ENCODE measurements at regions not wholly inside any gene's neighbourhood (a gene's known extent, or its start where the extent isn't known, plus 50 kb on each side); places are given as distances from the start of the nearest gene placed in this dataset.

DNA sequence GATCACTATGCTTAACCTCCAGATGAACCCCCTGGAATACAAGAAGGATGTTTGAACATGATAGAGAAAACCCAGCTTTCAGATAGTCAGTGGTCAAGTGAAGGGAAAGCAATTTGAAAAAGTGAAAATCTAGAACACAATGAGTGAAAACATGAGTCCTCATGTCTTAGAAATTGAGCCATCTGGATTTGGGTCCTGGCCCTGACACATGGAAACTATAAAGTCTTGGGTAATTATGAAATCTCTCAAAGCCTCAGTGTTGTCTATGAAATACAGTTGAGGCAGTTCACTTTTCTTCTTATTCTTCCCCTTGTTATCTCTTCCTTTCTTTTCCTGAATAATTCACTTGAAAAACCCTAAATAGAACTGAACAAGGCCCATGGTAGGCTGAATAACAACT lies 120.6 kb downstream of the EN1 start:
- Histone ChIP-seq H3K4me1 (no peaks in the 10 kb centered on the region), H3K9me3 (peaks cover 14% of the 10 kb centered on the region; the same call in 1 of the 3 replicates), H3K4me2 (no peak overlapping the region), H3K27ac (no peak overlapping the region), H3K4me3 (no peak overlapping the region)
- FAIRE-seq: no peak
- ChIA-PET CTCF (no interaction called here), POLR2A (no interaction called here)
- no peak for ATAC-seq
- TF ChIP-seq TFCP2L1 (CRISPR knock-in tag; IDR thresholded peaks at IDR 0.05): no peak
- TF ChIP-seq PHF8 (IDR thresholded peaks at IDR 0.05; ENCODE audit: borderline replicate concordance, low read depth): no peak
- TF ChIP-seq NFE2L2 (conservative IDR thresholded peaks at IDR 0.05; ENCODE audit: low read length): no peak
- DNase-seq (ENCODE audit: low read depth in 1 of 2, low spot score in 1 of 2): no peak

DNA sequence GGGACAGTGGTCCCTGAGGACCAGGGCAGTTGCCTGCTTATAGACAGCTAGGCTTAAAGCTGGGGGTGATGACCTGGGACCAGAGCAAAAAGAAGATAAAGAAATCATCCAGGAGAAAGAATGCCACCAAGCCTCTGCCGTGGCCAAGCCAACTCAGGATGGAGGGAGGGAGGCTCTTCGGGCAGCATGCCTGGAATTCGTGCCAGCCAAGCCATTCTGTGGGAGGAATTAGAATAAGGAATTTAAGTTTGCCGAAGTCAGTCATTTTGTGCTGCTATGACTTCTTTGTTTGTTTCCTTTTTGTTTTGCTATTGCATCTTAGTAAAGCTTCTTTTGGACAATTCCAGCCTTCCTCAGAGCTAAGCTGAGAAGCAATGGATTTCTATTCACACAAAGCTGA lies 124.1 kb downstream of the EN1 start:
- no peak for DNase-seq (ENCODE audit: low read depth in 1 of 2, low spot score in 1 of 2)
- ChIA-PET POLR2A (no interaction called here), CTCF (interaction anchor here (0.8 kb wide), 1 partner anchor 158 kb away, joined by 3 read pairs; no protein-coding TSS in a partner anchor)
- H3K9me3 ChIP-seq: peaks cover 16% of the 10 kb centered on the region; the same call in 1 of the 3 replicates
- FAIRE-seq: no peak
- H3K4me2 ChIP-seq: no peak overlapping the region
- H3K4me1 ChIP-seq: no peaks in the 10 kb centered on the region
- no peak overlapping the region for H3K27ac ChIP-seq
- TF ChIP-seq NFE2L2 (conservative IDR thresholded peaks at IDR 0.05; ENCODE audit: low read length) (no peak), POLR2A (IDR thresholded peaks at IDR 0.05; ENCODE audit: low read length) (no peak), EP300 (IDR thresholded peaks at IDR 0.05) (no peak)
- TF ChIP-seq, protein P1, sequence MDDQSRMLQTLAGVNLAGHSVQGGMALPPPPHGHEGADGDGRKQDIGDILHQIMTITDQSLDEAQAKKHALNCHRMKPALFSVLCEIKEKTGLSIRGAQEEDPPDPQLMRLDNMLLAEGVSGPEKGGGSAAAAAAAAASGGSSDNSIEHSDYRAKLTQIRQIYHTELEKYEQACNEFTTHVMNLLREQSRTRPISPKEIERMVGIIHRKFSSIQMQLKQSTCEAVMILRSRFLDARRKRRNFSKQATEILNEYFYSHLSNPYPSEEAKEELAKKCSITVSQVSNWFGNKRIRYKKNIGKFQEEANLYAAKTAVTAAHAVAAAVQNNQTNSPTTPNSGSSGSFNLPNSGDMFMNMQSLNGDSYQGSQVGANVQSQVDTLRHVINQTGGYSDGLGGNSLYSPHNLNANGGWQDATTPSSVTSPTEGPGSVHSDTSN (IDR thresholded peaks at IDR 0.05): no peak
- ATAC-seq: no peak
- H3K4me3 ChIP-seq: no peak overlapping the region
- WGBS (ENCODE audit: missing lambda C conversion rate): 12% methylated on average over 4 of the region's 4 CpGs

DNA sequence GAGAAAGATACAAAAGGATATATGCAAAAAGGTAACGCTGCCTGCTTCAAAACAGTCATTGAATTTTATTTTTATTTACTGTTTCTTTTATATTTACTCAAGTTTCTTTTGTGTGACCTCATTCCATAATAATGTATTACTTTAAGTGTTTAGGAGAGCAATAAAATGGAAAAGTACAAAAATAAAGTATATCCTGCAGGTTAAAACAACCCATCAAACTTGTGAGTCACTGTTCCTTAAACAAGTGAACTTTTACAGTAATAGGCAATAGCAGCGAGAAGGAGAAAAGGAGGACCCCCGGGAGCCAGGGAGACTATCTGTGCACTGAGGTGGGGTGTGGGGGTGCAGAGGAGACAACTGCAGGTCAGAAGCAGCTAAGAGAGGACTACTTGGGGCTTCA lies 124.5 kb downstream of the EN1 start:
- TF ChIP-seq, protein P2, sequence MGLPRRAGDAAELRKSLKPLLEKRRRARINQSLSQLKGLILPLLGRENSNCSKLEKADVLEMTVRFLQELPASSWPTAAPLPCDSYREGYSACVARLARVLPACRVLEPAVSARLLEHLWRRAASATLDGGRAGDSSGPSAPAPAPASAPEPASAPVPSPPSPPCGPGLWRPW (IDR thresholded peaks at IDR 0.05): no peak
- TF ChIP-seq ZNF302 (CRISPR knock-in tag; IDR thresholded peaks at IDR 0.05) (no peak), JUN (IDR thresholded peaks at IDR 0.05) (no peak), TP53 (CRISPR knock-in tag; IDR thresholded peaks at IDR 0.05) (no peak), CBX8 (IDR thresholded peaks at IDR 0.05) (no peak), FOSB (CRISPR knock-in tag; IDR thresholded peaks at IDR 0.05) (no peak)
- TF ChIP-seq, protein P3, sequence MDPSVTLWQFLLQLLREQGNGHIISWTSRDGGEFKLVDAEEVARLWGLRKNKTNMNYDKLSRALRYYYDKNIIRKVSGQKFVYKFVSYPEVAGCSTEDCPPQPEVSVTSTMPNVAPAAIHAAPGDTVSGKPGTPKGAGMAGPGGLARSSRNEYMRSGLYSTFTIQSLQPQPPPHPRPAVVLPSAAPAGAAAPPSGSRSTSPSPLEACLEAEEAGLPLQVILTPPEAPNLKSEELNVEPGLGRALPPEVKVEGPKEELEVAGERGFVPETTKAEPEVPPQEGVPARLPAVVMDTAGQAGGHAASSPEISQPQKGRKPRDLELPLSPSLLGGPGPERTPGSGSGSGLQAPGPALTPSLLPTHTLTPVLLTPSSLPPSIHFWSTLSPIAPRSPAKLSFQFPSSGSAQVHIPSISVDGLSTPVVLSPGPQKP (IDR thresholded peaks at IDR 0.05; ENCODE audit: low read depth, low read length): no peak
- Histone ChIP-seq H3K9me3 (peaks cover 11% of the 10 kb centered on the region; the same call in 1 of the 3 replicates), H3K4me3 (no peak overlapping the region), H3K4me2 (no peak overlapping the region), H3K27ac (no peak overlapping the region), H3K4me1 (no peaks in the 10 kb centered on the region)
- WGBS (ENCODE audit: missing lambda C conversion rate): 7% methylated on average over 3 of the region's 3 CpGs
- POLR2A ChIA-PET: no interaction called here
- ATAC-seq: no peak
- no peak for DNase-seq (ENCODE audit: low read depth in 1 of 2, low spot score in 1 of 2)
- CTCF ChIA-PET: no interaction called here
- no peak for FAIRE-seq

DNA sequence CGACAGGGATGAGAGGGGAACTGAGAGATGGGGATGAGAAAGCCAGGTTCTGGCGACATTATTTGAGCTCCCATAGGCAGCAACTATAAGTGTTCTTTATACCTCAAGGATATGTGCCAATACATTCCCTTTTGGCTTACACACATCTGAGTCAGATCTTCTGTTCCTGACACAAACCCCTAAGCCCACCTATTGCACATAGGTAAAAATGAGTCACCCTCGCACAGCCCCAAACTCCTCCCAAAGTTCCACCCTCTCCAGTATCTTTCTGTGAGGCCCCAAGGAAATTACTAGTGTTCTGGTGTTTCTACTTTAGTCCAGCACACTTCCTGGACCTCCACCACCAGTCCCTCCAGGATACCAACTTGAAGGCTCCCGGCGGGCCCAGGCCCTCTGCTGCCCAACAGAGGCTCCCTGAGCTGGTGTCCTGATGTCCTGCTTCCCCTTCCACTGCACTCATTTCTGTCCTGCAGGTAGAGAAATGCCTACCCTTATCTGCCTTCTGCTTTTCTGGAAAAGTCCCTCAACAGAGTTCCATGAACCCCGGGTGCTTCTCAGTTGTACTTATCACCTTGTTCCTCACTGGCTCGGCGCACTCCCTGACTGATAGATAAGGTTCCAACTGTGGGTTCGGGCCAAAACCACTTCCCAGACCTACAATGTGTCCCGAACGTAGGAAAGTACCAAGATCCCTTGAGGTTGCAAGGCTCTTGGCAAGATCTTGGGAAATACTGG lies 125.5 kb downstream of the EN1 start:
- FAIRE-seq (no peak), ATAC-seq (no peak), DNase-seq (ENCODE audit: low read depth in 1 of 2, low spot score in 1 of 2) (no peak)
- ChIA-PET CTCF (no interaction called here), POLR2A (no interaction called here)
- Histone ChIP-seq H3K4me1 (no peaks in the 10 kb centered on the region), H3K4me2 (no peak overlapping the region), H3K27ac (no peak overlapping the region), H3K9me3 (peaks cover 7% of the 10 kb centered on the region; the same call in 1 of the 3 replicates), H3K4me3 (no peak overlapping the region)
- 36% methylated on average over 11 of the region's 11 CpGs for WGBS (ENCODE audit: missing lambda C conversion rate)
- TF ChIP-seq HOXA7 (CRISPR knock-in tag; IDR thresholded peaks at IDR 0.05) (no peak), CEBPB (IDR thresholded peaks at IDR 0.05) (no peak), RAD21 (conservative IDR thresholded peaks at IDR 0.05 in 1 of 2, IDR thresholded peaks at IDR 0.05 in 1 of 2) (no peak), GATA3 (IDR thresholded peaks at IDR 0.05; ENCODE audit: borderline replicate concordance) (no peak), KDM5A (IDR thresholded peaks at IDR 0.05) (no peak), ZNF302 (CRISPR knock-in tag; IDR thresholded peaks at IDR 0.05) (no peak), HEYL (CRISPR knock-in tag; IDR thresholded peaks at IDR 0.05) (no peak), SMC3 (IDR thresholded peaks at IDR 0.05) (no peak), CHD2 (IDR thresholded peaks at IDR 0.05; ENCODE audit: low read length, partially characterized antibody) (no peak), FOXS1 (CRISPR knock-in tag; IDR thresholded peaks at IDR 0.05) (no peak), MYC (IDR thresholded peaks at IDR 0.05; ENCODE audit: borderline replicate concordance, low read length) (no peak), RNF2 (IDR thresholded peaks at IDR 0.05; ENCODE audit: borderline replicate concordance, low read depth) (no peak), EP300 (IDR thresholded peaks at IDR 0.05) (no peak), CBX2 (IDR thresholded peaks at IDR 0.05; ENCODE audit: borderline replicate concordance, low read depth) (no peak)
- TF ChIP-seq, protein P4, sequence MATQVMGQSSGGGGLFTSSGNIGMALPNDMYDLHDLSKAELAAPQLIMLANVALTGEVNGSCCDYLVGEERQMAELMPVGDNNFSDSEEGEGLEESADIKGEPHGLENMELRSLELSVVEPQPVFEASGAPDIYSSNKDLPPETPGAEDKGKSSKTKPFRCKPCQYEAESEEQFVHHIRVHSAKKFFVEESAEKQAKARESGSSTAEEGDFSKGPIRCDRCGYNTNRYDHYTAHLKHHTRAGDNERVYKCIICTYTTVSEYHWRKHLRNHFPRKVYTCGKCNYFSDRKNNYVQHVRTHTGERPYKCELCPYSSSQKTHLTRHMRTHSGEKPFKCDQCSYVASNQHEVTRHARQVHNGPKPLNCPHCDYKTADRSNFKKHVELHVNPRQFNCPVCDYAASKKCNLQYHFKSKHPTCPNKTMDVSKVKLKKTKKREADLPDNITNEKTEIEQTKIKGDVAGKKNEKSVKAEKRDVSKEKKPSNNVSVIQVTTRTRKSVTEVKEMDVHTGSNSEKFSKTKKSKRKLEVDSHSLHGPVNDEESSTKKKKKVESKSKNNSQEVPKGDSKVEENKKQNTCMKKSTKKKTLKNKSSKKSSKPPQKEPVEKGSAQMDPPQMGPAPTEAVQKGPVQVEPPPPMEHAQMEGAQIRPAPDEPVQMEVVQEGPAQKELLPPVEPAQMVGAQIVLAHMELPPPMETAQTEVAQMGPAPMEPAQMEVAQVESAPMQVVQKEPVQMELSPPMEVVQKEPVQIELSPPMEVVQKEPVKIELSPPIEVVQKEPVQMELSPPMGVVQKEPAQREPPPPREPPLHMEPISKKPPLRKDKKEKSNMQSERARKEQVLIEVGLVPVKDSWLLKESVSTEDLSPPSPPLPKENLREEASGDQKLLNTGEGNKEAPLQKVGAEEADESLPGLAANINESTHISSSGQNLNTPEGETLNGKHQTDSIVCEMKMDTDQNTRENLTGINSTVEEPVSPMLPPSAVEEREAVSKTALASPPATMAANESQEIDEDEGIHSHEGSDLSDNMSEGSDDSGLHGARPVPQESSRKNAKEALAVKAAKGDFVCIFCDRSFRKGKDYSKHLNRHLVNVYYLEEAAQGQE (IDR thresholded peaks at IDR 0.05): no peak
